ENCODE measurements at regions not wholly inside any gene's neighbourhood (a gene's known extent, or its start where the extent isn't known, plus 50 kb on each side); places are given as distances from the start of the nearest gene placed in this dataset.

- Histone ChIP-seq H3K4me2 (ENCODE audit: insufficient read depth, low read length) (no peak overlapping the region), H3K9me3 (ENCODE audit: low read depth, low read length) (no peaks in the 10 kb centered on the region), H3K36me3 (ENCODE audit: insufficient read depth, low read length) (no peaks in the 10 kb centered on the region), H2AFZ (ENCODE audit: low read length) (no peak overlapping the region), H3K4me3 (ENCODE audit: insufficient read depth, low read length) (no peak overlapping the region), H3K79me2 (ENCODE audit: insufficient read depth, low read length) (no peaks in the 10 kb centered on the region), H3K4me1 (ENCODE audit: insufficient read depth, low read length) (no peaks in the 10 kb centered on the region), H3K27ac (ENCODE audit: low read depth, low read length) (no peak overlapping the region), H3K27me3 (ENCODE audit: insufficient read depth, low read length) (no peaks in the 10 kb centered on the region), H4K20me1 (ENCODE audit: insufficient read depth, low read length) (no peaks in the 10 kb centered on the region)
- DNase-seq (ENCODE audit: insufficient read length, low spot score, missing footprints) = peak; percentile 8
- no peak for TF ChIP-seq CTCF (IDR thresholded peaks at IDR 0.05; ENCODE audit: extremely low read depth, low read depth, low read length)
Observed at GRCh38 chr4:130127297-130127696, 1031.3 kb downstream of the C4orf33 start.

GRCh38 chr4:130131536-130131935, 1035.6 kb downstream of the C4orf33 start:
- Histone ChIP-seq H3K36me3 (ENCODE audit: insufficient read depth, low read length) (no peaks in the 10 kb centered on the region), H3K27me3 (ENCODE audit: insufficient read depth, low read length) (no peaks in the 10 kb centered on the region), H3K4me1 (ENCODE audit: insufficient read depth, low read length) (no peaks in the 10 kb centered on the region), H3K9me3 (ENCODE audit: low read depth, low read length) (no peaks in the 10 kb centered on the region), H2AFZ (ENCODE audit: low read length) (no peak overlapping the region), H4K20me1 (ENCODE audit: insufficient read depth, low read length) (no peaks in the 10 kb centered on the region), H3K4me2 (ENCODE audit: insufficient read depth, low read length) (no peak overlapping the region), H3K79me2 (ENCODE audit: insufficient read depth, low read length) (no peaks in the 10 kb centered on the region), H3K27ac (ENCODE audit: low read depth, low read length) (no peak overlapping the region), H3K4me3 (ENCODE audit: insufficient read depth, low read length) (no peak overlapping the region)
- TF ChIP-seq CTCF (IDR thresholded peaks at IDR 0.05; ENCODE audit: extremely low read depth, low read depth, low read length) = no peak
- DNase-seq (ENCODE audit: insufficient read length, low spot score, missing footprints) = no peak

GRCh38 chr4:130141651-130142050, 1045.7 kb downstream of the C4orf33 start:
- H4K20me1 ChIP-seq (ENCODE audit: insufficient read depth, low read length) = no peaks in the 10 kb centered on the region
- no peaks in the 10 kb centered on the region for H3K27me3 ChIP-seq (ENCODE audit: insufficient read depth, low read length)
- no peak for DNase-seq (ENCODE audit: insufficient read length, low spot score, missing footprints)
- TF ChIP-seq CTCF (IDR thresholded peaks at IDR 0.05; ENCODE audit: extremely low read depth, low read depth, low read length) = no peak
- no peak overlapping the region for H3K4me3 ChIP-seq (ENCODE audit: insufficient read depth, low read length)
- H3K79me2 ChIP-seq (ENCODE audit: insufficient read depth, low read length) = no peaks in the 10 kb centered on the region
- no peak overlapping the region for H3K4me2 ChIP-seq (ENCODE audit: insufficient read depth, low read length)
- no peaks in the 10 kb centered on the region for H3K4me1 ChIP-seq (ENCODE audit: insufficient read depth, low read length)
- H2AFZ ChIP-seq (ENCODE audit: low read length) = no peak overlapping the region
- H3K9me3 ChIP-seq (ENCODE audit: low read depth, low read length) = no peaks in the 10 kb centered on the region
- no peaks in the 10 kb centered on the region for H3K36me3 ChIP-seq (ENCODE audit: insufficient read depth, low read length)
- H3K27ac ChIP-seq (ENCODE audit: low read depth, low read length) = no peak overlapping the region

- Histone ChIP-seq H3K4me2 (ENCODE audit: insufficient read depth, low read length) (no peak overlapping the region), H3K79me2 (ENCODE audit: insufficient read depth, low read length) (no peaks in the 10 kb centered on the region), H3K27me3 (ENCODE audit: insufficient read depth, low read length) (no peaks in the 10 kb centered on the region), H3K4me1 (ENCODE audit: insufficient read depth, low read length) (no peaks in the 10 kb centered on the region), H3K4me3 (ENCODE audit: insufficient read depth, low read length) (no peak overlapping the region), H3K36me3 (ENCODE audit: insufficient read depth, low read length) (no peaks in the 10 kb centered on the region), H3K27ac (ENCODE audit: low read depth, low read length) (no peak overlapping the region), H2AFZ (ENCODE audit: low read length) (no peak overlapping the region), H3K9me3 (ENCODE audit: low read depth, low read length) (peaks cover 3% of the 10 kb centered on the region), H4K20me1 (ENCODE audit: insufficient read depth, low read length) (no peaks in the 10 kb centered on the region)
- TF ChIP-seq CTCF (IDR thresholded peaks at IDR 0.05; ENCODE audit: extremely low read depth, low read depth, low read length) = no peak
- DNase-seq (ENCODE audit: insufficient read length, low spot score, missing footprints) = no peak
Observed at GRCh38 chr4:130143656-130144055, 1047.7 kb downstream of the C4orf33 start.
